ENCODE measurements at regions not wholly inside any gene's neighbourhood (a gene's known extent, or its start where the extent isn't known, plus 50 kb on each side); places are given as distances from the start of the nearest gene placed in this dataset.

DNA sequence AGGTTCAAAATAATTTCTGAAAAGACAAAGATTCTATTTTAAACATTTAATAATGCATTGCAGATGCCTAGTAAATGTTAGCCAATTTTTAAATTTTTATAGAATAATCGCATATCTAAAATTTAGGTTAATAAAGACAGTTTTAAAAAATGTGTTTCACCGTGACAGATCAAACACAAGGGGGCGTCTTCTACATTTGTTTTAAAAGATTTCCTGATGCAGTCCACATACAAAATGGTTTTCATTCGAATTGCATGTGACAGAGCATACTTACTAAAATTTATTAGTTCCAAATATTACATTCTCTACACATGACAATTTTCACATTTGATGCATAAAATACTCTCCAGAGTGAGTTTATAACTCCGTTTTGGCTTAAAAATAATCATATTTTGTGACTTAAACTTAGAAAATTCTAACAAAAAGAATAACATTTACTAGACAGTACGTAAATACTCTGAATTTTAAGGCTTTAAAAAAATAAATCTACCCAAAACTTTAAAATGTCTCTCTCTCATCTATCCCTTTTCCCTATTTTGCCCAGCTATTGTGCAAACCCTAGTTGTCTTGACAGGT, 75.5 kb downstream of the ADAMTS1 start:
- CTCF ChIA-PET, result interaction anchor here (1.0 to 1.5 kb wide), 4 partner anchors 14 to 1976 kb away, joined by 4 to 20 read pairs (median 6); no protein-coding TSS in a partner anchor

More for the DNA sequence above, 75.5 kb downstream of the ADAMTS1 start:
- no peak overlapping the region for H3K9ac ChIP-seq (replicated peaks; ENCODE audit: extremely low read depth, insufficient read depth, low read length)
- H3K27me3 ChIP-seq (ENCODE audit: control insufficient read depth in 2 of 2, insufficient read depth in 2 of 2, low read length in 2 of 2), result peaks cover 0 to 2% of the 10 kb centered on the region in 2 experiments
- no peaks in the 10 kb centered on the region for H4K20me1 ChIP-seq (replicated peaks; ENCODE audit: control insufficient read depth, extremely low read depth, insufficient read depth, low read length)
- H3K4me3 ChIP-seq (replicated peaks in 1 of 3; ENCODE audit: insufficient read depth in 1 of 3, low read depth in 1 of 3, low read length in 3 of 3), result no peak overlapping the region
- FAIRE-seq, result no peak
- TF ChIP-seq POLR2A (IDR thresholded peaks at IDR 0.05; ENCODE audit: low read depth, low read length), result no peak
- TF ChIP-seq CTCF (IDR thresholded peaks at IDR 0.05; ENCODE audit: extremely low read depth in 1 of 2, insufficient read depth in 1 of 2, low read depth in 1 of 2, low read length in 2 of 2), result peak; percentile 24 to 42
- DNase-seq (ENCODE audit: low read depth, low spot score), result peak; percentile 43
- dilution Hi-C loops (cut with MboI; ENCODE audit: extremely low pct_ligation_motif_present, low sequenced_read_pairs) (no loop called here), intact Hi-C loops (cut with micrococcal nuclease) (loop anchor here (1.0 to 5.0 kb wide), 4 partner anchors 73 to 1976 kb away; no protein-coding TSS in a partner anchor)
- no peak overlapping the region for H2AFZ ChIP-seq (ENCODE audit: low read depth, low read length)
- POLR2A ChIA-PET, result no interaction called here
- no peak overlapping the region for H3K4me2 ChIP-seq (ENCODE audit: insufficient read depth, low read length)
- no peaks in the 10 kb centered on the region for H3K4me1 ChIP-seq (ENCODE audit: control insufficient read depth, extremely low read depth, insufficient read depth, low read length)
- no TSS peak for BruUV-seq (replicated peaks)
- H3K27ac ChIP-seq (ENCODE audit: insufficient read depth, low read depth, low read length), result no peak overlapping the region
- no peaks in the 10 kb centered on the region for H3K36me3 ChIP-seq (ENCODE audit: control insufficient read depth in 2 of 2, extremely low read depth in 1 of 2, insufficient read depth in 2 of 2, low read length in 2 of 2)
- H3K9me3 ChIP-seq (replicated peaks; ENCODE audit: control insufficient read depth, insufficient read depth, low read length), result no peaks in the 10 kb centered on the region
- H3K79me2 ChIP-seq (ENCODE audit: control insufficient read depth, insufficient read depth, low read length), result no peaks in the 10 kb centered on the region
- H3K9me1 ChIP-seq (replicated peaks; ENCODE audit: control insufficient read depth, extremely low read depth, insufficient read depth, low read length), result no peaks in the 10 kb centered on the region
